Thoracic aorta (tissue), 2 donors: ENCODE measurements at regions not wholly inside any gene's neighbourhood (a gene's known extent, or its start where the extent isn't known, plus 50 kb on each side); places are given as distances from the start of the nearest gene placed in this dataset.

Source experiments
- ATAC-seq: fragments of 150-250 bp; one replicate; pipeline ENCODE4 v1.8.0; 2017; ENCODE audit warnings: low read depth; ENCODE audit not compliant: insufficient number of reproducible peaks, low FRiP score
- DNase-seq: peaks from one replicate; pipeline ENCODE4 v3.0.0-alpha.2; 2020; ENCODE audit warnings: low spot score
- H3K27ac ChIP-seq, 2 donors: fragments of 200-600 bp; sonication (generic); 1 replicate in 1 of 2; 2 replicates in 1 of 2; pipeline ENCODE4 v1.5.1; 2016; ENCODE audit warnings: mild to moderate bottlenecking in 2 of 2, moderate library complexity in 2 of 2
- H3K27me3 ChIP-seq: fragments of 200-600 bp; sonication (generic); replicated peaks from 2 replicates; pipeline ENCODE4 v1.6.0; 2016; ENCODE audit warnings: mild to moderate bottlenecking; ENCODE audit not compliant: insufficient read depth
- H3K36me3 ChIP-seq: fragments of 200-600 bp; sonication (generic); one replicate; pipeline ENCODE4 v1.5.1; 2016
- H3K4me1 ChIP-seq, 2 donors: fragments of 200-600 bp; sonication (generic); 1 replicate in 1 of 2; 2 replicates in 1 of 2; pipeline versions ENCODE4 v1.5.1 to v1.6.0; 2016; ENCODE audit warnings: low read depth in 2 of 2, mild to moderate bottlenecking in 1 of 2; ENCODE audit not compliant: control insufficient read depth in 1 of 2
- H3K4me3 ChIP-seq: fragments of 200-600 bp; sonication (generic); 2 replicates; pipeline ENCODE4 v1.5.1; 2016; ENCODE audit warnings: mild to moderate bottlenecking
- H3K9me3 ChIP-seq: fragments of 200-600 bp; sonication (generic); 2 replicates; pipeline ENCODE4 v1.5.1; 2016
- CTCF ChIP-seq: fragments of 200-600 bp; sonication (generic); IDR thresholded peaks from one replicate; pipeline ENCODE4 v1.5.1; 2019; ENCODE audit warnings: antibody characterized with exemption

GRCh38 chr9:107630156-107630555, 140.6 kb upstream of the KLF4 start:
- ATAC-seq = no peak
- no peak overlapping the region for H3K27ac ChIP-seq
- DNase-seq = no peak
- H3K36me3 ChIP-seq = no peaks in the 10 kb centered on the region
- TF ChIP-seq CTCF = no peak
- no peak overlapping the region for H3K4me3 ChIP-seq
- H3K9me3 ChIP-seq = no peaks in the 10 kb centered on the region
- H3K4me1 ChIP-seq = no peaks in the 10 kb centered on the region
- no peaks in the 10 kb centered on the region for H3K27me3 ChIP-seq

GRCh38 chr9:107628444-107628843, 138.9 kb upstream of the KLF4 start:
- Histone ChIP-seq H3K27me3 (no peaks in the 10 kb centered on the region), H3K9me3 (no peaks in the 10 kb centered on the region), H3K36me3 (no peaks in the 10 kb centered on the region), H3K4me3 (no peak overlapping the region), H3K27ac (no peak overlapping the region), H3K4me1 (peaks cover 4 to 11% of the 10 kb centered on the region in 2 donors)
- DNase-seq = no peak
- ATAC-seq = no peak
- TF ChIP-seq CTCF = no peak

- no peaks in the 10 kb centered on the region for H3K9me3 ChIP-seq
- H3K4me1 ChIP-seq = peaks cover 4 to 11% of the 10 kb centered on the region in 2 donors
- TF ChIP-seq CTCF = no peak
- no peaks in the 10 kb centered on the region for H3K36me3 ChIP-seq
- H3K27me3 ChIP-seq = no peaks in the 10 kb centered on the region
- H3K27ac ChIP-seq = no peak overlapping the region
- no peak for DNase-seq
- H3K4me3 ChIP-seq = no peak overlapping the region
- no peak for ATAC-seq
Measured at GRCh38 chr9:107627781-107628180, 138.2 kb upstream of the KLF4 start.

GRCh38 chr9:107626118-107626517, 136.5 kb upstream of the KLF4 start:
- Histone ChIP-seq H3K36me3 (no peaks in the 10 kb centered on the region), H3K4me3 (no peak overlapping the region), H3K27me3 (no peaks in the 10 kb centered on the region), H3K4me1 (peaks cover 4 to 11% of the 10 kb centered on the region in 2 donors), H3K9me3 (no peaks in the 10 kb centered on the region), H3K27ac (no peak overlapping the region)
- no peak for TF ChIP-seq CTCF
- DNase-seq (no peak), ATAC-seq (no peak)

- Histone ChIP-seq H3K36me3 (no peaks in the 10 kb centered on the region), H3K9me3 (no peaks in the 10 kb centered on the region), H3K4me1 (peaks cover 4 to 11% of the 10 kb centered on the region in 2 donors), H3K4me3 (no peak overlapping the region), H3K27me3 (no peaks in the 10 kb centered on the region), H3K27ac (peak overlapping the region; percentile 73)
- no peak for ATAC-seq
- no peak for TF ChIP-seq CTCF
- DNase-seq = no peak
Measured at GRCh38 chr9:107625383-107625984, 135.9 kb upstream of the KLF4 start.
